ENCODE measurements at regions not wholly inside any gene's neighbourhood (a gene's known extent, or its start where the extent isn't known, plus 50 kb on each side); places are given as distances from the start of the nearest gene placed in this dataset.

DNA sequence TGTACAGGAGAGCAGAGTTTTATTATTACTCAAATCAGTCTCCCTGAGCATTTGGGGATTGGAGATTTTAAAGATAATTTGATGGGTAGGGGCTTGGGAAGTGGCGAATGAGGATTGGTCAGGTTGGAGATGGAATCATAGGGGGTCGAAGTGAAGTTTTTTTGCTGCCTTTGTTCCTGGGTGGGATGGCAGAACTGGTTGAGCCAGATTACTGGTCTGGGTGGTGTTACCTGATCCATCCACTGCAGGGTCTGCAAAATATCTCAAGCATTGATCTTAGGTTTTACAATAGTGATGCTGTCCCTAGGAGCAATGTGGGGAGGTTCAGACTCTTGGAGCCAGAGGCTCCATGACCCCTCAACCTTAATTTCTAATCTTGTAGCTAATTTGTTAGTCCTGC, 108.8 kb downstream of the BACH1 start:
- Histone ChIP-seq H2BK20ac (ENCODE audit: low read length) (no peak overlapping the region), H3K23me2 (ENCODE audit: low read depth, low read length) (no peaks in the 10 kb centered on the region), H3K79me1 (ENCODE audit: low read depth, low read length) (no peaks in the 10 kb centered on the region), H4K5ac (ENCODE audit: insufficient read length, low read depth, low read length) (no peak overlapping the region), H3K14ac (ENCODE audit: insufficient read length) (no peak overlapping the region), H3K9ac (replicated peaks in 1 of 4; ENCODE audit: extremely low read depth in 1 of 4, low read depth in 3 of 4, low read length in 3 of 4) (no peak overlapping the region), H3K4me2 (ENCODE audit: insufficient read depth in 1 of 2, low read depth in 2 of 2, low read length in 2 of 2) (no peak overlapping the region), H2BK12ac (ENCODE audit: low read depth, low read length) (no peak overlapping the region), H2BK15ac (ENCODE audit: low read length) (no peak overlapping the region), H3K18ac (ENCODE audit: extremely low read depth, low read length) (no peak overlapping the region), H3K56ac (replicated peaks; ENCODE audit: insufficient read length, low read depth, low read length) (no peak overlapping the region), H3K4ac (replicated peaks; ENCODE audit: insufficient read length, low read depth, low read length) (no peak overlapping the region), H3K4me3 (ENCODE audit: extremely low read depth in 1 of 4, insufficient read depth in 2 of 4, low read depth in 3 of 4, low read length in 4 of 4) (no peak overlapping the region), H2AFZ (ENCODE audit: low read length) (no peak overlapping the region), H4K20me1 (replicated peaks in 1 of 2; ENCODE audit: control insufficient read depth in 1 of 2, insufficient read depth in 2 of 2, low read length in 2 of 2) (no peaks in the 10 kb centered on the region), H2BK120ac (replicated peaks; ENCODE audit: low read depth, low read length) (no peak overlapping the region), H3K4me1 (replicated peaks in 1 of 4; ENCODE audit: control insufficient read depth in 3 of 4, insufficient read depth in 4 of 4, low read length in 3 of 4) (peaks cover 0 to 9% (median 3%) of the 10 kb centered on the region in 4 experiments; a peak in 3 of 7 replicates), H3K79me2 (ENCODE audit: control insufficient read depth in 1 of 2, insufficient read depth in 2 of 2, low read length in 2 of 2) (no peaks in the 10 kb centered on the region), H4K91ac (replicated peaks; ENCODE audit: insufficient read length, low read length) (no peak overlapping the region), H3K23ac (ENCODE audit: insufficient read length) (no peak overlapping the region), H3K9me3 (ENCODE audit: insufficient read depth in 2 of 2, low read depth in 1 of 2, low read length in 1 of 2) (no peaks in the 10 kb centered on the region; a peak in 1 of 4 replicates), H3K27me3 (replicated peaks in 1 of 4; ENCODE audit: control insufficient read depth in 3 of 4, extremely low read depth in 1 of 4, insufficient read depth in 3 of 4, low read length in 3 of 4) (no peaks in the 10 kb centered on the region), H4K8ac (ENCODE audit: extremely low read depth, insufficient read depth, low read length) (no peak overlapping the region), H3K36me3 (ENCODE audit: control insufficient read depth in 2 of 4, insufficient read depth in 4 of 4, low read length in 3 of 4) (no peaks in the 10 kb centered on the region), H2BK5ac (ENCODE audit: low read depth, low read length) (no peak overlapping the region), H3K27ac (ENCODE audit: low read depth, low read length) (no peak overlapping the region), H2AK5ac (ENCODE audit: low read depth, low read length) (no peak overlapping the region)
- 81% methylated on average over 2 of the region's 2 CpGs; no CpG with 5 or more reads in 1 of the 2 experiments for WGBS, 2 experiments (ENCODE audit: extremely low coverage in 1 of 2, insufficient coverage in 1 of 2, insufficient read length in 1 of 2, insufficient replicate concordance in 2 of 2, low coverage in 1 of 2, low lambda C conversion rate in 2 of 2, missing lambda C conversion rate in 1 of 2)
- TF ChIP-seq SIRT6 (IDR thresholded peaks at IDR 0.05; ENCODE audit: low read length) (no peak), RBBP5 (IDR thresholded peaks at IDR 0.05; ENCODE audit: borderline replicate concordance, low read depth, low read length) (peak; percentile 37; the same call in 1 of the 2 replicates)
- POLR2A ChIA-PET (ENCODE audit: partially characterized antibody): no interaction called here
- DNase-seq (ENCODE audit: low read depth in 1 of 2, low spot score in 2 of 2) (no peak), FAIRE-seq (no peak)
- CTCF ChIA-PET (ENCODE audit: partially characterized antibody): interaction anchor here (1.1 kb wide), 1 partner anchor 31 kb away, joined by 5 read pairs; no protein-coding TSS in a partner anchor

Measured in H1 (cell line).